Activated T-cell treated with anti-CD3 and anti-CD28 coated beads, Interleukin-2, amount 50 U/mL, for 4 hours (primary cell): ENCODE measurements at regions not wholly inside any gene's neighbourhood (a gene's known extent, or its start where the extent isn't known, plus 50 kb on each side); places are given as distances from the start of the nearest gene placed in this dataset.

Source experiments
- ATAC-seq, 2 donors: fragments of 200-7000 bp; cut with Tn5 transposase; one replicate each; pipeline ENCODE4 v1.10.0; 2021
- DNase-seq: peaks from one replicate; pipeline ENCODE4 v3.0.0-alpha.2; 2020
- H3K27me3 Mint-ChIP-seq: one replicate; pipeline ENCODE4 v1.8.0; 2021; ENCODE audit warnings: low read depth, mixed read lengths
- H3K36me3 Mint-ChIP-seq: one replicate; pipeline ENCODE4 v1.8.0; 2022; ENCODE audit warnings: mixed read lengths; ENCODE audit not compliant: insufficient read depth
- H3K4me1 Mint-ChIP-seq: one replicate; pipeline ENCODE4 v1.8.0; 2021; ENCODE audit warnings: low read depth, mixed read lengths
- H3K4me3 Mint-ChIP-seq: one replicate; pipeline ENCODE4 v1.8.0; 2021; ENCODE audit warnings: mild to moderate bottlenecking, moderate library complexity, mixed read lengths
- H3K9me3 Mint-ChIP-seq: one replicate; pipeline ENCODE4 v1.8.0; 2021; ENCODE audit warnings: mixed read lengths

DNA sequence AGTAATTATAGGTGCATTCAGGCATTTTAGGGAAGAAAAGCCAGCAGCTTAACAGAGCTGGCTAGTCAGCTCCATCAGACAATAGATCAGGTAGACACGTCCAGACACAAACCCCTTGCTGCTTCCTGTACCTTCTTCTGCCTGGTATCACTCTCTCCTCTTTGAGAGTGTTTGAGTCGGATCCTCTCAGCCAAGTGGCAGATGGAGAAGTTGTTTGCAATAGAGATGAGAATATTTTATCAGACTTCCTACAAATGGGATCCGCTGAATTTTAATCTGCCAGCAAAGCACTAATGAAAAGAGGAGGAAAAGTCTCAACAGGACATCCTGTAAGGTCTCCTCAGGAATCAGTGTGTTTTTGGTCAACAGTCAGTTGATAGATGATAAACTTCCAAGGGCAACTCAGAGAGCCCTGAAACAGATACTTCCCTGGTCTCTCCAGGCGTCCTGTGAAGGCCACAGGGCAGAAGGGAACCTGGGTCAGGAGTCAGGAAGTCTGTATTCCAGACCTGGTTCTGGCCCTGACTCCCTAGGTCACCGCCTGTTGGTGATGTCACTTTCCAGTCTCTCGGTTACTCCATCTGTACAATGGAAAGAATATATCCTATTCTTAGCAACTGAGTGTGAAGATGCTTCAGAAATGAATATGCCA, 62.1 kb upstream of the PROX1 start:
- Mint-ChIP-seq H3K9me3 (peaks cover 4% of the 10 kb centered on the region), H3K4me1 (no peaks in the 10 kb centered on the region), H3K36me3 (no peaks in the 10 kb centered on the region)

GRCh38 chr1:213927846-213928245, 59.9 kb upstream of the PROX1 start:
- Mint-ChIP-seq H3K4me1 (no peaks in the 10 kb centered on the region), H3K4me3 (no peak overlapping the region), H3K9me3 (peaks cover 4% of the 10 kb centered on the region), H3K27me3 (no peaks in the 10 kb centered on the region), H3K36me3 (no peaks in the 10 kb centered on the region)
- DNase-seq (no peak), ATAC-seq (no peak)

More for the DNA sequence above, 62.1 kb upstream of the PROX1 start:
- H3K27me3 Mint-ChIP-seq: no peaks in the 10 kb centered on the region
- ATAC-seq (no peak), DNase-seq (no peak)
- no peak overlapping the region for H3K4me3 Mint-ChIP-seq

GRCh38 chr1:213929398-213929797, 58.4 kb upstream of the PROX1 start:
- Mint-ChIP-seq H3K9me3 (no peaks in the 10 kb centered on the region), H3K27me3 (no peaks in the 10 kb centered on the region), H3K4me1 (no peaks in the 10 kb centered on the region), H3K36me3 (no peaks in the 10 kb centered on the region), H3K4me3 (no peak overlapping the region)
- ATAC-seq (no peak), DNase-seq (no peak)

DNA sequence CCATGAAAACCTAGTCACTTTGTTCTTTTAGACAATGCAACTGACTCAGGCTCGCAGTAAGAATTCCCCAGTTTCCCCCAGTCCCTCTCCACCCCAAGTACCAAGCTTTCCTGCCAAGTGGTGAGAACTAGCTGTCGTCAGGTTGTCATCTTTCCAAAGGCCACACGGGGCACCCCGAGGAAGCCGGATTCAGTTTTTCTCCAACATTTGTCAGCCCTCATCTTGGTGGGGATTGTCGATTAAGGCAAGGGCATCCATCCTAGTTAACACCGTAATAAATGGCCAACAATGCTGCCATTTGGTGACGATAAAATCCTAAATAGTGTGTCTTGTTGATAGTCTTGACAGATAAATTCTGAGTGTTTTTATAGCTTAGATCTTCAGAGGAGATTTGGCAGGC, 55.9 kb upstream of the PROX1 start:
- H3K36me3 Mint-ChIP-seq: no peaks in the 10 kb centered on the region
- ATAC-seq (no peak), DNase-seq (no peak)
- H3K27me3 Mint-ChIP-seq: no peaks in the 10 kb centered on the region
- peaks cover under 1% of the 10 kb centered on the region for H3K9me3 Mint-ChIP-seq
- no peaks in the 10 kb centered on the region for H3K4me1 Mint-ChIP-seq
- no peak overlapping the region for H3K4me3 Mint-ChIP-seq

- no peak for DNase-seq
- peaks cover 3% of the 10 kb centered on the region for H3K9me3 Mint-ChIP-seq
- no peak for ATAC-seq
- H3K4me3 Mint-ChIP-seq: no peak overlapping the region
- H3K27me3 Mint-ChIP-seq: no peaks in the 10 kb centered on the region
- no peaks in the 10 kb centered on the region for H3K4me1 Mint-ChIP-seq
- H3K36me3 Mint-ChIP-seq: no peaks in the 10 kb centered on the region
Observed at GRCh38 chr1:213933336-213933735, 54.4 kb upstream of the PROX1 start.

GRCh38 chr1:213934649-213935048, 53.1 kb upstream of the PROX1 start:
- Mint-ChIP-seq H3K36me3 (no peaks in the 10 kb centered on the region), H3K4me1 (no peaks in the 10 kb centered on the region), H3K27me3 (no peaks in the 10 kb centered on the region), H3K4me3 (no peak overlapping the region), H3K9me3 (peaks cover 6% of the 10 kb centered on the region)
- no peak for ATAC-seq
- no peak for DNase-seq

- no peaks in the 10 kb centered on the region for H3K27me3 Mint-ChIP-seq
- peaks cover 6% of the 10 kb centered on the region for H3K9me3 Mint-ChIP-seq
- DNase-seq (no peak), ATAC-seq (no peak)
- no peaks in the 10 kb centered on the region for H3K36me3 Mint-ChIP-seq
- no peak overlapping the region for H3K4me3 Mint-ChIP-seq
- no peaks in the 10 kb centered on the region for H3K4me1 Mint-ChIP-seq
Observed at GRCh38 chr1:213936571-213936970, 51.2 kb upstream of the PROX1 start.
